ENCODE measurements at regions not wholly inside any gene's neighbourhood (a gene's known extent, or its start where the extent isn't known, plus 50 kb on each side); places are given as distances from the start of the nearest gene placed in this dataset.

- no peak for TF ChIP-seq ZNF70 (CRISPR knock-in tag; IDR thresholded peaks at IDR 0.05)
- TF ChIP-seq ZFP30 (CRISPR knock-in tag; IDR thresholded peaks at IDR 0.05), result no peak
- no peak for TF ChIP-seq TOX (CRISPR knock-in tag; IDR thresholded peaks at IDR 0.05; ENCODE audit: borderline replicate concordance)
- no peak for TF ChIP-seq ZNF565 (CRISPR knock-in tag; conservative IDR thresholded peaks at IDR 0.05; ENCODE audit: low read depth)
- no peak for TF ChIP-seq TCF4 (CRISPR knock-in tag; IDR thresholded peaks at IDR 0.05; ENCODE audit: borderline replicate concordance)
- no peak for TF ChIP-seq ZNF8 (CRISPR knock-in tag; IDR thresholded peaks at IDR 0.05)
- TF ChIP-seq RARB (CRISPR knock-in tag; IDR thresholded peaks at IDR 0.05), result no peak
- TF ChIP-seq ISL1 (CRISPR knock-in tag; IDR thresholded peaks at IDR 0.05), result no peak
- no peak for TF ChIP-seq ZFP3 (CRISPR knock-in tag; IDR thresholded peaks at IDR 0.05)
- TF ChIP-seq CSDC2 (CRISPR knock-in tag; IDR thresholded peaks at IDR 0.05), result no peak
- no peak for TF ChIP-seq ARNTL (CRISPR knock-in tag; IDR thresholded peaks at IDR 0.05; ENCODE audit: borderline replicate concordance, low read depth)
- no peak for TF ChIP-seq ESRRG (CRISPR knock-in tag; IDR thresholded peaks at IDR 0.05)
- TF ChIP-seq PATZ1 (CRISPR knock-in tag; IDR thresholded peaks at IDR 0.05; ENCODE audit: borderline replicate concordance), result no peak
- TF ChIP-seq GLIS3 (CRISPR knock-in tag; IDR thresholded peaks at IDR 0.05), result no peak
- TF ChIP-seq ZC3H10 (CRISPR knock-in tag; IDR thresholded peaks at IDR 0.05), result no peak
- no peak for TF ChIP-seq BACH2 (CRISPR knock-in tag; IDR thresholded peaks at IDR 0.05; ENCODE audit: borderline replicate concordance)
- TF ChIP-seq PPARA (CRISPR knock-in tag; IDR thresholded peaks at IDR 0.05; ENCODE audit: borderline replicate concordance), result no peak
- no peak for ATAC-seq
Measured at GRCh38 chr17:62913991-62914570, 52.0 kb upstream of the TANC2 start.

- TF ChIP-seq TCF4 (CRISPR knock-in tag; IDR thresholded peaks at IDR 0.05; ENCODE audit: borderline replicate concordance), result no peak
- TF ChIP-seq CREB5 (CRISPR knock-in tag; IDR thresholded peaks at IDR 0.05; ENCODE audit: low read depth), result no peak
- no peak for TF ChIP-seq SNAI2 (CRISPR knock-in tag; IDR thresholded peaks at IDR 0.05)
- no peak for TF ChIP-seq ZC3H10 (CRISPR knock-in tag; IDR thresholded peaks at IDR 0.05)
- TF ChIP-seq BACH2 (CRISPR knock-in tag; IDR thresholded peaks at IDR 0.05; ENCODE audit: borderline replicate concordance), result no peak
- no peak for TF ChIP-seq CSRNP3 (CRISPR knock-in tag; IDR thresholded peaks at IDR 0.05)
- no peak for TF ChIP-seq CSDC2 (CRISPR knock-in tag; IDR thresholded peaks at IDR 0.05)
- TF ChIP-seq ZFP30 (CRISPR knock-in tag; IDR thresholded peaks at IDR 0.05), result no peak
- no peak for TF ChIP-seq ARNTL (CRISPR knock-in tag; IDR thresholded peaks at IDR 0.05; ENCODE audit: borderline replicate concordance, low read depth)
- no peak for TF ChIP-seq ZNF565 (CRISPR knock-in tag; conservative IDR thresholded peaks at IDR 0.05; ENCODE audit: low read depth)
- no peak for ATAC-seq
Measured at GRCh38 chr17:62912363-62912762, 53.7 kb upstream of the TANC2 start.

GRCh38 chr17:62911114-62911513 is 54.9 kb upstream of the TANC2 start:
- no peak for TF ChIP-seq BACH2 (CRISPR knock-in tag; IDR thresholded peaks at IDR 0.05; ENCODE audit: borderline replicate concordance)
- no peak for TF ChIP-seq ZFP30 (CRISPR knock-in tag; IDR thresholded peaks at IDR 0.05)
- TF ChIP-seq ZNF70 (CRISPR knock-in tag; IDR thresholded peaks at IDR 0.05), result no peak
- no peak for TF ChIP-seq ZNF565 (CRISPR knock-in tag; conservative IDR thresholded peaks at IDR 0.05; ENCODE audit: low read depth)
- no peak for TF ChIP-seq SNAI2 (CRISPR knock-in tag; IDR thresholded peaks at IDR 0.05)
- TF ChIP-seq PPARA (CRISPR knock-in tag; IDR thresholded peaks at IDR 0.05; ENCODE audit: borderline replicate concordance), result no peak
- TF ChIP-seq TOX (CRISPR knock-in tag; IDR thresholded peaks at IDR 0.05; ENCODE audit: borderline replicate concordance), result no peak
- no peak for TF ChIP-seq PATZ1 (CRISPR knock-in tag; IDR thresholded peaks at IDR 0.05; ENCODE audit: borderline replicate concordance)
- TF ChIP-seq TCF4 (CRISPR knock-in tag; IDR thresholded peaks at IDR 0.05; ENCODE audit: borderline replicate concordance), result no peak
- no peak for ATAC-seq

- ATAC-seq, result no peak
- TF ChIP-seq PPARA (CRISPR knock-in tag; IDR thresholded peaks at IDR 0.05; ENCODE audit: borderline replicate concordance), result no peak
- TF ChIP-seq ZC3H10 (CRISPR knock-in tag; IDR thresholded peaks at IDR 0.05), result no peak
- no peak for TF ChIP-seq TOX (CRISPR knock-in tag; IDR thresholded peaks at IDR 0.05; ENCODE audit: borderline replicate concordance)
- no peak for TF ChIP-seq OSR1 (CRISPR knock-in tag; IDR thresholded peaks at IDR 0.05)
- TF ChIP-seq CSDC2 (CRISPR knock-in tag; IDR thresholded peaks at IDR 0.05), result no peak
- no peak for TF ChIP-seq SNAI2 (CRISPR knock-in tag; IDR thresholded peaks at IDR 0.05)
- TF ChIP-seq ESRRG (CRISPR knock-in tag; IDR thresholded peaks at IDR 0.05), result no peak
- TF ChIP-seq CREB5 (CRISPR knock-in tag; IDR thresholded peaks at IDR 0.05; ENCODE audit: low read depth), result no peak
- no peak for TF ChIP-seq ZNF565 (CRISPR knock-in tag; conservative IDR thresholded peaks at IDR 0.05; ENCODE audit: low read depth)
- no peak for TF ChIP-seq TSHZ2 (CRISPR knock-in tag; IDR thresholded peaks at IDR 0.05)
Measured at GRCh38 chr17:62910277-62910676, 55.8 kb upstream of the TANC2 start.
